HG03039 (cell line): ENCODE measurements at regions not wholly inside any gene's neighbourhood (a gene's known extent, or its start where the extent isn't known, plus 50 kb on each side); places are given as distances from the start of the nearest gene placed in this dataset.
"Not testable (repeated sequence)": the region's sequence is repeated elsewhere in the genome, so short reads cannot be mapped to it uniquely, and the experiment has no call there.

Source experiments
- ATAC-seq: cut with Tn5 transposase; IDR thresholded peaks from one replicate; pipeline ENCODE4 v1.9.1; 2021; ENCODE audit warnings: mild to moderate bottlenecking, moderate library complexity; ENCODE audit not compliant: unreplicated experiment

GRCh38 chr13:44784708-44785080 is 204.6 kb downstream of the NUFIP1 start:
- no peak for ATAC-seq

DNA sequence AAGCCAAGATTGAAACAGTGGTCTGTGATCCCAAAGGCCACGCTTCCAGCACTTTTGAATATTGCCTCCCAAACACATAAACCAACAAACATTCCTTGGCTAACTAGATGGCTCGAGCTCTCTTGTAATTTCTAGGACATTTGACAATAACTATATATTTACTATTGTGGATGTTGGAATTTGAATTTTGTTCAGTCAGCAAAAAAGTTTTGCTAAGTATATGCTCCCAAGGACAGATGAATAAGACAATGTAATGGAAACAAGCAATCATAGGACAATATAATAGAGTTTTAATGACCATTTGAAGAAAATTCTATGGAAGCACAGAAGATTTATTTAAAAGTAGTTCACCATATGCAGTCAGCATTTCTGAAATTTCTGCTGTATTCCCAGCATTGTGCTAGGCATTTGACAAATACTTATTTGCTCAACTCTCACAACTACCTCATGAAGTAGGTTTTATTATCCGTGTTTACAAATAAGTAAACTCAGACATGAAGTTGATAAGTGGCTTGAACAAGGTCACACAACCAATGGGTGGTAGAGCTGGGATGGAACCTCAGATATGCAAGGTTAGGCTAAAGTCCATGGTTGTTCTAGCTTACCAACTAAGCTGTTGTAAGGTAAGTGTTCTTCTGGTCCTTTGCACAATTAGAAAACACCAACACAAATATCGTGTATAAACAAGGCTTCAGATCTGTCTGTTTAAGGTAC is 205.1 kb downstream of the NUFIP1 start:
- no peak for ATAC-seq

- no peak for ATAC-seq
These were observed 204.6 kb upstream of the TSC22D1 start for GRCh38 chr13:44780591-44781280.

- no peak for ATAC-seq
These were observed 202.8 kb upstream of the TSC22D1 start for GRCh38 chr13:44778761-44779484.

GRCh38 chr13:44775290-44775689 is 199.2 kb upstream of the TSC22D1 start:
- not testable (repeated sequence) for ATAC-seq

DNA sequence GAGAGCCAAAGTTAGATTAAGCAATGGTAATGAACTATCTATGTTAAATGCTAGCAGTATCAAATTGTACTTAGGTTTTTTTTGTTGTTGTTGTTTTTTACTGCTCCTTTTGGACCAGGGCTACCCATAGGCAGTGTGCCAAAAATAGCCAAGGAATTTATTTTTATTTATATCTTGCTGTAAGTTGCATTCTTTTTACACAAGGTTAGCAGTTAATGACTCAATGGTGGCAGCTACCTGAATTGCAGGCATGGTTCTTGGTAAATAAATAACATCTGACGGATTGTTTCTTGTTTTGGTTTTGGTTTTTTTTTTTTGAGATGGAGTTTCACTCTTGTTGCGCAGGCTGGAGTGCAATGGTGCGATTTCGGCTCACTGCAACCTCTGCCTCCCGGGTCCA is 194.8 kb upstream of the TSC22D1 start:
- ATAC-seq, result no peak

GRCh38 chr13:44769686-44770085 is 193.6 kb upstream of the TSC22D1 start:
- ATAC-seq, result no peak

- no peak for ATAC-seq
These were observed 192.8 kb upstream of the TSC22D1 start for GRCh38 chr13:44768775-44769581.

DNA sequence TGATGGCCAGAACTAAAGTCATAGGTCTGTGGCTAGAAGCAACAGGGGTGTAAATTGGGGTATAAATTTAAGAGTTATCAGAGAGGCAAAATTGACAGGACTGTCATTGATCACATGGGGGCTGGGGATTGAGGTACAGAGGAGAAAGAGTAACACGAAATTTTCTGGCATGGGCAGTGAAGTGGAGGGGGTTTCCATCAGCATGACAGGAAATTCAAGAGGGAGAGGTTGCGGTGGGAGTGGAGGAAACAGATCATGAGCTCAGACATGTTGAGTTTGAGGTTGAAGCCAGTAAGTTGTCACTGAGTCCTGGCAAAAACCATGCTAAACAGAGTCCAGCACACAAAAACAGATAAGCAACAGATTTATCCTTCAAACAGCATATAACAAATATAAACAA is 192.1 kb upstream of the TSC22D1 start:
- peak; percentile 38 for ATAC-seq

- no peak for ATAC-seq
These were observed 188.9 kb upstream of the TSC22D1 start for GRCh38 chr13:44765001-44765471.

DNA sequence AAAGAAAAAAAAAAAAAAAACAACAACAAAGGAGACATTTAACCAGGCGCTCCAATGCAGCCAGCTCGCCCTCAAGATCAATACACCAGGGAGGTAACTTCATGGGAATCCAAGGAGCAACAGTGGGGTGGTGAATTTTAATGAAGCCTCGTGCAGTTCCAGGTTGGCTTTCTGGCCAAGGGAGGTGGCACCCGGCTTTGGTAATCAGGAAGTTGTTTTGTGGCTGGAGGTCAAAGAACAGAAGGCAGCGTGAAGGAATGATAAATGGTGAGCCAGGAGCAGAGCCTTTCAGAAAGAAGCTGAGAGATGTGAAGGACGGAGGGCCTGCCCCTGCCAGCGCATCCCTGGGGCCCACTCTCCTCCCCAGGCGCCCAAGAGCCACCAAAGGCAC is 188.2 kb upstream of the TSC22D1 start:
- ATAC-seq, result no peak

DNA sequence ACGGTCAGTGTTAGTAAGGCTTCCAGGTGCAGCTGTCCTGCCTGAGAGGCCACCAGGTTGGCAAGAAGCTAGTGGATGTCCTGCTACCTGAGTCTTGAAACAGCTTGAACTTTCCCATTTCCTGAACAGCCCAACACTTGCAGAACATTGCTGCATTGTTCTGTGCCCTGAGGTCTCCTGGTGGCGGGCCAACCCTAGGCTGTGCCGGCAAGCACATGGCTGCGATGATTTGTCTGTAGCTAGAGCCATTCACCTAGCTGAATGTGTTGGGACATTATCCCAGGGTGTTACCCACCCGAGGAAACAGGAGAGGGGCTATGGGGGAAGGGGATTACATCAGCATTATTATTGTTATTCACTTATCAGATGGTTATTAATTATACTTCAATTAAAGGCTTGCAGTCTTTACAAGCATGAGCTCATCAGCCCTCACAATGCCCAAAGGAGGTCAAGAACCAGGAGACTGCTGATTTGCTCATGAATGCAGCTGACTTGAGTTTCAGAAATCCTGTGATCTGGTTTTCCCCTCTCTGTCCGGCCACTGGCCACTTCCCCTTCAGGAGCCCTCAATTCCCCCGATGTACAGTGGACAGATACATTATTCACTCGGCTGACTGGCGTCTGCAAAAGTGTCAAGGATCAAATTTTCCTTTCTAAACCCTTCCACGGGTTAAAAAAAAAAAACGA is 187.6 kb upstream of the TSC22D1 start:
- ATAC-seq, result no peak

DNA sequence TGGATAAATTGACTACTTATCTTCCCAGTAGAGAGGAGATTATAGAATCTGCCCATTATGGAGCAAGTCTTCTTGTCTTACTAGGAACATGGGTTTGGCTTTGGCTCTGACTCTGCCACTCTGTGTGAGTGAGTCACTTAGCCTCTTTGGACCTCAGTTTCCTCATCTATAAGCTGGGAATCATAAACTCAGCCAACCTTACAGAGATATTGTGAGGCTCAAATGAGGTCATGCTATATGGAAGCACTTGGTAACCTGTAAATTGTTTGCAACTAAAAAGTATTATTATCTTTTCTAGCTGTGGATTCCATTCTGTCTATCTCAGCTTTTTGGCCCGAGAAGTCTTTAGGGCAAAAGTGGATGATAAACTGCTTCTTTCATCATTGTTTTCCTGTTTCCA is 186.8 kb upstream of the TSC22D1 start:
- no peak for ATAC-seq

- ATAC-seq, result no peak
These were observed 184.3 kb upstream of the TSC22D1 start for GRCh38 chr13:44760434-44760833.

DNA sequence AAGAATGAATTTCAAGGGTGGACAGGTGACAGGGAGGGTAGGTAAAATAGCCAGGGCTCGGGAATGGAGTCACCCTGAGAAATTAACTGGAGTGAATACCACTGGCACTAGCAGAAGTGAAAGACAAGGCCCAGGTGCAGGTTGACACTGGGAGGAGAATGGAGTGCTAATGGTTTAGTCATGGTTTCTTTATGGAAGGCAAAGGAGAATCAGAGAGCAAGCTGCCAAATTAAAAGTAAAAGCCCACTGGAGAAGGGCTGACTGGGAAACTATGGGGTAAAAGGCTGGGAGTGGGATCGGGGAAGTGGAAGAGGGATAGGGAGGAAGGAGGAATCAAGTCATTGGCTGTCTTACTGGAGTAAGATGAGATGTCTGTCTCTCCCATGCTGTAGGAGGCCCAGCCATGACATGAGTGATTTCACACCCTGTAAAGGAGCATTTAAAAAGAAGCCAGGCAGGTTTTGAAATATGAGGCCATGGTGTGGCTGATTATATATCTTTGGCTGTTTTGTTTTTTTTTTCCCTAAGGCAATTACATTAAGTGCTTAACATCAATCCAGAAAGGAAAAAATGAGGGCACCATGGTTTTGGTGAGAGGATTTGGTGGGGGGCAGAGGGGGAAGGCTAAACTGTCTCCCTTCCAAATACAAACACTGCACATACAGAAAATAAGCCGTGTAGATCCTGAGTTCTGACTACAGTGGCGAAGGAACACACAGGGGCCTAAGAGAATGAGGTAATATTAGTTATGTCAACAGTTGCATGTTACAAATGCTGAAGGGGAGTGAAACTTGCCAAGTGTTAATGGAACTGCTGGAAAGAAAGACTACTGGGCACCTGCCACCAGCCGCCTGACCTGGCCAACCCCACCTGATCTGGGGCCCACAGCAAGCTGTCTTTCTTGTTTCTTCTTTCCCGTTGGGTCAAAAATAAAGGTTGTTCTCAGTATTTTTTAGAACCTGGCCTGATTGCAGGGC is 183.5 kb upstream of the TSC22D1 start:
- ATAC-seq, result no peak

GRCh38 chr13:44758630-44759383 is 182.7 kb upstream of the TSC22D1 start:
- ATAC-seq, result no peak

GRCh38 chr13:44757671-44758070 is 181.5 kb upstream of the TSC22D1 start:
- no peak for ATAC-seq

GRCh38 chr13:44756276-44756810 is 180.2 kb upstream of the TSC22D1 start:
- ATAC-seq, result no peak
